ENCODE measurements at regions not wholly inside any gene's neighbourhood (a gene's known extent, or its start where the extent isn't known, plus 50 kb on each side); places are given as distances from the start of the nearest gene placed in this dataset.

- TF ChIP-seq GATA2 (IDR thresholded peaks at IDR 0.05; ENCODE audit: low read depth, low read length) = no peak
- no peak for TF ChIP-seq GATA3 (IDR thresholded peaks at IDR 0.05; ENCODE audit: low read depth, low read length)
These were observed 248.6 kb downstream of the IRX1 start for GRCh38 chr5:3844266-3844665.
